ENCODE measurements at regions not wholly inside any gene's neighbourhood (a gene's known extent, or its start where the extent isn't known, plus 50 kb on each side); places are given as distances from the start of the nearest gene placed in this dataset.
A peak's percentile ranks its signal among the peaks of the same experiment; 100 is the strongest.

DNA sequence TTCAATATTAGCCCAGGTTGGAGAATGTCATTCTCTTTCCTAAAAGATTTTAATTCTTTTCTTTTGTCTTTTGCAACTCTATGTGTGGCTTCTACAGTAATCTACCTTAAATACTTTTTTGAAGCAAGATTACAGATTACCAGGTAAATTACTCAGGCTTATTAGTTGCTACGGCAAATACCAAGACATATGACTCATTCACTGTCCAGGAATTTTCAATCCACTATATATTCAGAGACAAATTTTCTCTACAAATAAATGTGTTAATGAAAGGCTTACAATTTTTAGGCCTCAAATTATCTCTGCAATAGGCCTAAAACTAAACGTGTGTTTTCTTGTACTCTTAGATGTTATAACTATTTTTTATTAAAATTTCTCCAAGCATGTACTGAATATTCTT is 631.3 kb downstream of the DIAPH3 start:
- H3K4me3 ChIP-seq (ENCODE audit: low read length) = no peak overlapping the region
- H3K4me1 ChIP-seq (ENCODE audit: control insufficient read depth, insufficient read depth, low read length) = peaks cover 2% of the 10 kb centered on the region; the same call in 1 of the 2 replicates
- H3K27ac ChIP-seq (ENCODE audit: low read length) = no peak overlapping the region
- H3K27me3 ChIP-seq (ENCODE audit: control insufficient read depth, insufficient read depth, low read length) = no peaks in the 10 kb centered on the region
- no peaks in the 10 kb centered on the region; the same call in 1 of the 2 replicates for H3K36me3 ChIP-seq (ENCODE audit: control insufficient read depth, insufficient read depth, low read length)
- no peak for DNase-seq (ENCODE audit: low read depth, low spot score)
- no peaks in the 10 kb centered on the region for H3K9me3 ChIP-seq (ENCODE audit: control insufficient read depth, insufficient read depth, low read length)
- WGBS (ENCODE audit: insufficient coverage, insufficient read length) = no CpG with 5 or more reads among the region's 2 CpGs

DNA sequence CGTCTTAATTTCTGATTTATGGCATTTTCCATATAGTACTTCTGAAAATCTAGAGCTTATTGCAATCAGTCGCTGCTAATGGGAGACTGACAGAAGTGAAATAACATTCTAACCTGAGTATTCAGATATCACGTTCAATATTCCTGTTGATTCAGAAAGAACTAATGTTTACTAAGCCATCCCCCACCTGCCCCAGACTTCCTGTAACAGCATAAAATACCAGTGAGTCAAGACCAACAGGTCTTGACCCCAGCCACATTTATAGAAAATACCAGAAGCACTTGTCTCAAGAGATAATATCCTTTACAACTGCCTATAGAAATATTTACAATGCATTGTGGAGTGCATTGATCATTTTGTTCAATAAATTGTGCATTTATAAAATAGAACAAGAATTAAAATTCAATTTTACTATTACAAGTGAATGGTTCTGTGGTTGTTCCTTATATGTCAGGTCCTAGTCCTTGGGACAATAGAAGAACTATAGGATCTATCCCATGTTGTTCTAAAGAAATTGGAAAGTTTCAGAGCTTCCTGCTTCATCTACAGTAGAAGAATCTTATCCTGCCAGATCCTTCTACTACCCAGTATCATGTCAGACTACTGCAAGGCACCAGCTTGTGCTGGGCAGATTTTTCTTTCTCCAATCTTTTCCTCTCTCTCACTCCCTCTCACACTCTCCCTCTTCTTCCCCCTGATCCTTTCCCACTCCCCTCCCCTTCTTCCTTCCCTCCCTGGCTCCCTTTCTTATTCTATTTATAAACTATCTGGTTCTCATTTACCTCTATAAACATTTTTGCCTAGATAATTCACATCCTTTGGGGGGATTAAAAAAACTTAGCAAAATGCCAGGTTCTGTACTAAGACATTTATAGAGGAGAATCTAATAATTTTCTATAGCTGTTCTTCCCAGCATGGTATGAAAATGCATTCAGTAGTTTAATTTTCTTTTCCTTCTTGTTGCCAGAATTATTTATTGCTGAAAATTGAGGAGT is 629.9 kb downstream of the DIAPH3 start:
- Histone ChIP-seq H3K4me3 (ENCODE audit: low read length) (no peak overlapping the region), H3K9me3 (ENCODE audit: control insufficient read depth, insufficient read depth, low read length) (no peaks in the 10 kb centered on the region), H3K4me1 (ENCODE audit: control insufficient read depth, insufficient read depth, low read length) (peaks cover 2% of the 10 kb centered on the region; the same call in 1 of the 2 replicates), H3K36me3 (ENCODE audit: control insufficient read depth, insufficient read depth, low read length) (no peaks in the 10 kb centered on the region; the same call in 1 of the 2 replicates), H3K27me3 (ENCODE audit: control insufficient read depth, insufficient read depth, low read length) (no peaks in the 10 kb centered on the region), H3K27ac (ENCODE audit: low read length) (no peak overlapping the region)
- WGBS (ENCODE audit: insufficient coverage, insufficient read length) = no CpG with 5 or more reads among the region's 3 CpGs
- DNase-seq (ENCODE audit: low read depth, low spot score) = no peak

DNA sequence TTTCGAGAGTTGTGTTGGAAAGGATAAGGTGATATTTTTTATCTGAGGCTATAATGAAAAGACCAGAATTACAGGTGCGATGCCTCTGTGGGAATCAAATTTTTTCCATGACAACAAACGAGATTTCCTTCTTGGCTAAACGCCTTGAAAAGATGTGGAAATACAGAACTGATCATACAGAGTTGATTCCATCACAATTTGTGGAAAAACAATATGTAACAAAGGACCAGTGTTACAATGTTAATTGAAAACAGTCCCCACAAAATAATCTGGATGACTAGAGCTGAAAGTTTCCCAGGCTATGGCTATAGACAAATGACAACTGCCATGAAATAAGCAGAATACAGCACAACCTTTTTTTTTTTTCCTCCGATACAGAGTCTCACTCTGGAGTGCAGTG is 628.9 kb downstream of the DIAPH3 start:
- peaks cover 2% of the 10 kb centered on the region; the same call in 1 of the 2 replicates for H3K4me1 ChIP-seq (ENCODE audit: control insufficient read depth, insufficient read depth, low read length)

DNA sequence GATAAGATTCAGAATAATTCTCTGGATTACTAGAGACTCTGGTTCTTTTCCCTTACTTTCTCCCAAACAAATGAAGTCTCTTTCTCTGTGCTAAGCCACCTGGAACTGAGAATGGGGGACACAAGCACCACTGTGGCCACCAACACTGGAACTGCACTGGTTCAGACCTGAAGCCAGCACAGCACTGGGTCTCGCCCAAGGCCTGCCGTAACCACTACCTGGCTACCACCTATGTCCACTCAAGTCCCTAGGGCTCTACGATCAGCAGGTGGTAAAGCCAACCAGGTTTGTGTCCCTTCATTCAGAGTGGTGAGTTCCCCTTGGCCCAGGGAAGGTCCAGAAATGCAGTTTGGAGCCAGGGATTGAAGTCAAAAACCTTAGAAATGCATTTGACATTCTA is 626.2 kb downstream of the DIAPH3 start:
- no peak overlapping the region for H3K27ac ChIP-seq (ENCODE audit: low read length)
- WGBS (ENCODE audit: insufficient coverage, insufficient read length) = no CpG with 5 or more reads among the region's 3 CpGs

More for the DNA sequence above, 628.9 kb downstream of the DIAPH3 start:
- WGBS (ENCODE audit: insufficient coverage, insufficient read length) = 100% methylated on average over 1 of the region's 5 CpGs
- Histone ChIP-seq H3K4me3 (ENCODE audit: low read length) (no peak overlapping the region), H3K9me3 (ENCODE audit: control insufficient read depth, insufficient read depth, low read length) (no peaks in the 10 kb centered on the region), H3K27me3 (ENCODE audit: control insufficient read depth, insufficient read depth, low read length) (no peaks in the 10 kb centered on the region), H3K27ac (ENCODE audit: low read length) (no peak overlapping the region), H3K36me3 (ENCODE audit: control insufficient read depth, insufficient read depth, low read length) (no peaks in the 10 kb centered on the region; the same call in 1 of the 2 replicates)
- no peak for DNase-seq (ENCODE audit: low read depth, low spot score)

DNA sequence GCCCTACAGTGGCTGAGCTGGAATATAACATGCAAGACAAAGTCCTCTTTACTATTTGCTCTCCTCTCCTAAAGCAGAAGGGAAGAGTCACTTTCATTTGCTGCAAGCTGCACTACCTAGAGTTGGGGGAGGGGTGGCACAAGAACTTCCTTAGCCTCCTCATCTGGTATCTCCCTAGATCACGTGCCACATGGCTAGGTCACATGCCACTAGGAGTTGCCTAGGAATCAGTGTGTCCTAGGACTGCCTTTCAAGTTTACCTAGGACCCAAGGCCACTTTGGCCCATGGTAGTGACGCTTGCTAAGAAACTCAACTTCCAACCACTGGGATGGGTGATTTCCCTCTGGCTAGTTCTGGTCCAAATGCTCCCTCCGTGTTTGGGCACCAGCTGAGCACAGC is 625.2 kb downstream of the DIAPH3 start:
- Histone ChIP-seq H3K4me1 (ENCODE audit: control insufficient read depth, insufficient read depth, low read length) (no peaks in the 10 kb centered on the region), H3K9me3 (ENCODE audit: control insufficient read depth, insufficient read depth, low read length) (no peaks in the 10 kb centered on the region), H3K27me3 (ENCODE audit: control insufficient read depth, insufficient read depth, low read length) (no peaks in the 10 kb centered on the region), H3K4me3 (ENCODE audit: low read length) (no peak overlapping the region), H3K36me3 (ENCODE audit: control insufficient read depth, insufficient read depth, low read length) (no peaks in the 10 kb centered on the region; the same call in 1 of the 2 replicates), H3K27ac (ENCODE audit: low read length) (no peak overlapping the region)
- WGBS (ENCODE audit: insufficient coverage, insufficient read length) = no CpG with 5 or more reads among the region's 3 CpGs
- DNase-seq (ENCODE audit: low read depth, low spot score) = no peak

More for the DNA sequence above, 626.2 kb downstream of the DIAPH3 start:
- no peaks in the 10 kb centered on the region for H3K4me1 ChIP-seq (ENCODE audit: control insufficient read depth, insufficient read depth, low read length)
- no peaks in the 10 kb centered on the region for H3K27me3 ChIP-seq (ENCODE audit: control insufficient read depth, insufficient read depth, low read length)
- H3K36me3 ChIP-seq (ENCODE audit: control insufficient read depth, insufficient read depth, low read length) = no peaks in the 10 kb centered on the region; the same call in 1 of the 2 replicates
- no peaks in the 10 kb centered on the region for H3K9me3 ChIP-seq (ENCODE audit: control insufficient read depth, insufficient read depth, low read length)
- DNase-seq (ENCODE audit: low read depth, low spot score) = no peak
- H3K4me3 ChIP-seq (ENCODE audit: low read length) = no peak overlapping the region

DNA sequence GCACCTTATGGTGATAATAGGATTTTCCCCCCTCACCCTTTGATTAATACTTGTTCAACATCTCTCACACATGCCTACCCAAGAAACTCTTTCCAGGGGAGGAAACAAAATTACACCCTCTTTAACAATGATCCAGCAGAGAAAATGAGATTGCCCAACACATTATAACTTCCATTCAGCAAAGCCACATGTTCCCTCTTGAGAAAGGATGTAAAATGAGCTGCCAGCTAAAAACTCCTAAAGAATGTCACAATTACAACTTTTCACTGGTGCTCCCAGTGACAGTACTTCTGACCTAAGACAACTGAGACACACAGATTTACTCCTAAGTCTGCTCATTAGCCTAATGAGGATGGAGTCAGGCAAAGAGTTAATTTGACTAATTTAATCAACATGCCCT is 621.4 kb downstream of the DIAPH3 start:
- no peaks in the 10 kb centered on the region; the same call in 1 of the 2 replicates for H3K36me3 ChIP-seq (ENCODE audit: control insufficient read depth, insufficient read depth, low read length)
- H3K4me3 ChIP-seq (ENCODE audit: low read length) = no peak overlapping the region
- no peak for DNase-seq (ENCODE audit: low read depth, low spot score)
- H3K27me3 ChIP-seq (ENCODE audit: control insufficient read depth, insufficient read depth, low read length) = no peaks in the 10 kb centered on the region
- H3K4me1 ChIP-seq (ENCODE audit: control insufficient read depth, insufficient read depth, low read length) = no peaks in the 10 kb centered on the region
- H3K9me3 ChIP-seq (ENCODE audit: control insufficient read depth, insufficient read depth, low read length) = no peaks in the 10 kb centered on the region
- H3K27ac ChIP-seq (ENCODE audit: low read length) = no peak overlapping the region

DNA sequence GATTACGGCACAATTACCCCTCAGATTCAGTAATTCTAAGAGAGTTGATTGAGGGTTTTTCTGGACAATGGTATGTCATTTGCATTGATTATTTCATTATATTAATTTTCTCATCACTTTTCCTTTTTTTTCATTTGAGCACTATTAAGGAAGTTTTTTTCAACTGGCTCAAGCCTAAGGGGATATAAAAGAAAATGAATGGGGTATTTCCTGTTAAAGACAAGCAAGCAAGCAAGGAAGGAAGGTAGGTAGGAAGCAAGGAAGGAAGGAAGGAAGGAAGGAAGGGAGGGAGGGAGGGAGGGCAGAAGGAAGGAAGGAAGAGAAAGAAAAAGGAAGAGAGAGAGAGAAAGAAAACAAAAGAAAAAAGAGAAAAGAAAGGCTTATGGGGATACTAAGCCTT is 620.3 kb downstream of the DIAPH3 start:
- H3K9me3 ChIP-seq (ENCODE audit: control insufficient read depth, insufficient read depth, low read length) = no peaks in the 10 kb centered on the region
- H3K27me3 ChIP-seq (ENCODE audit: control insufficient read depth, insufficient read depth, low read length) = no peaks in the 10 kb centered on the region
- H3K4me3 ChIP-seq (ENCODE audit: low read length) = no peak overlapping the region
- no peaks in the 10 kb centered on the region for H3K4me1 ChIP-seq (ENCODE audit: control insufficient read depth, insufficient read depth, low read length)
- no CpG with 5 or more reads among the region's 1 CpG for WGBS (ENCODE audit: insufficient coverage, insufficient read length)
- DNase-seq (ENCODE audit: low read depth, low spot score) = no peak
- no peaks in the 10 kb centered on the region for H3K36me3 ChIP-seq (ENCODE audit: control insufficient read depth, insufficient read depth, low read length)
- H3K27ac ChIP-seq (ENCODE audit: low read length) = no peak overlapping the region

DNA sequence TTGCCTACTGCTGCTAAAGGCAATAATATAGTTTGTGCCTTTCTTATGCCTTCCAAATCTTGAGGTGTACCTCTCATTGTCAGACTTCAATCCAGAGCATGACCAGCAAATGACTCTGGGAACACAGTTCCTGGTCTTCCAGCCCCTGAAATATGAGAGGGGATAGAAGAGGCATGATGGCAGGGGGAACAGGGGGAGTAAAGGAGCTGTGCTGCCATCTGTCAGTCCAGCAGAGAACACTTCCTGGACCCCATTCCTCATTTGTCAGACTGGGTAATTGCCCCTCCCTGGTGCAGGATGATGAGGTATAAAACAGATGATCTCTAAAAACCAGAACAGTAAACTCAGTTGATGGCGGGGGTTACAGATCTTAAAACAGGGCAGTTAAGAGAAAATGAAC is 618.7 kb downstream of the DIAPH3 start:
- Histone ChIP-seq H3K27me3 (ENCODE audit: control insufficient read depth, insufficient read depth, low read length) (no peaks in the 10 kb centered on the region), H3K4me1 (ENCODE audit: control insufficient read depth, insufficient read depth, low read length) (no peaks in the 10 kb centered on the region), H3K36me3 (ENCODE audit: control insufficient read depth, insufficient read depth, low read length) (no peaks in the 10 kb centered on the region), H3K4me3 (ENCODE audit: low read length) (no peak overlapping the region), H3K27ac (ENCODE audit: low read length) (no peak overlapping the region), H3K9me3 (ENCODE audit: control insufficient read depth, insufficient read depth, low read length) (no peaks in the 10 kb centered on the region)
- peak; percentile 20 for DNase-seq (ENCODE audit: low read depth, low spot score)
- no CpG with 5 or more reads among the region's 1 CpG for WGBS (ENCODE audit: insufficient coverage, insufficient read length)

DNA sequence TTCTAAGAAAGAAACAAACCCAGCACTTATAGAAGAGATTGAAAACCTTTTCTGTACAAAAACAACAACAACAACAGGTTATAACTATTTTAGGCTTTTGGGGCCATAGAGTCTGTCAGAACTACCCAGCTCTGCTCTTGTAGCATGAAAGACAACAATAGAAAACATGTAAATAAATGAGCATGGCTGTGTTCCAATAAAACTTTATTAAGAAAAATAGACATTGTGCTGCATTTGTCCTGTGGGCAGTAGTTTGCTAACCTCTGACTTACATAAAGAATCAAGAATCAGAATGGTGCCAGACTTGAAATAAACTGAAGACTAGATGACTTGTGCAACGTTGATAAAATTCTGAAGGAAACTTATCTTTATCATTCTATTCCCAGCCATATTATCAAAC is 617.5 kb downstream of the DIAPH3 start:
- Histone ChIP-seq H3K36me3 (ENCODE audit: control insufficient read depth, insufficient read depth, low read length) (no peaks in the 10 kb centered on the region), H3K4me3 (ENCODE audit: low read length) (no peak overlapping the region), H3K9me3 (ENCODE audit: control insufficient read depth, insufficient read depth, low read length) (no peaks in the 10 kb centered on the region), H3K4me1 (ENCODE audit: control insufficient read depth, insufficient read depth, low read length) (no peaks in the 10 kb centered on the region), H3K27me3 (ENCODE audit: control insufficient read depth, insufficient read depth, low read length) (no peaks in the 10 kb centered on the region), H3K27ac (ENCODE audit: low read length) (no peak overlapping the region)
- no CpG with 5 or more reads among the region's 1 CpG for WGBS (ENCODE audit: insufficient coverage, insufficient read length)
- DNase-seq (ENCODE audit: low read depth, low spot score) = no peak

DNA sequence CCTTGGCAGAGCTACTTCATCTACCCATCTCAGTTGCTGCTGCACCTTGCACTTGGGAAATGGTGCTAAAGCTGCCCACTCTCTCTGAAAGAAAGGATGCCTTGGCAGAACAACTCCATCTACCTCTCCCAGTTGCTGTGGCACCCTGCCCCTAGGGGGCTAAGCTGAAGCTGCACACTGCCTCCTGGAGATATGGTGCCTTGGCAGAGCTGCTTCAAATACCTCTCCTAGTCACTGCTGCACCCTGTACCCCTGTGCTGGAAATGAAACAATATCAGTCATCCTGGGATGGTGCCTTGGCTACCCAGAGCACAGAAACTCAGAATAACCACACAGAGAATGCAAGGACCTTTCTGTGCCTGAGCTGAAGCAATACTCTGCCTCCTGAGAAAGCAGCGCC is 615.8 kb downstream of the DIAPH3 start:
- no peaks in the 10 kb centered on the region for H3K4me1 ChIP-seq (ENCODE audit: control insufficient read depth, insufficient read depth, low read length)
- H3K9me3 ChIP-seq (ENCODE audit: control insufficient read depth, insufficient read depth, low read length) = no peaks in the 10 kb centered on the region
- H3K27me3 ChIP-seq (ENCODE audit: control insufficient read depth, insufficient read depth, low read length) = no peaks in the 10 kb centered on the region
- no peak overlapping the region for H3K27ac ChIP-seq (ENCODE audit: low read length)
- no peak for DNase-seq (ENCODE audit: low read depth, low spot score)
- H3K4me3 ChIP-seq (ENCODE audit: low read length) = no peak overlapping the region
- no peaks in the 10 kb centered on the region for H3K36me3 ChIP-seq (ENCODE audit: control insufficient read depth, insufficient read depth, low read length)
- WGBS (ENCODE audit: insufficient coverage, insufficient read length) = no CpG with 5 or more reads among the region's 1 CpG
